ENCODE measurements at regions not wholly inside any gene's neighbourhood (a gene's known extent, or its start where the extent isn't known, plus 50 kb on each side); places are given as distances from the start of the nearest gene placed in this dataset.

DNA sequence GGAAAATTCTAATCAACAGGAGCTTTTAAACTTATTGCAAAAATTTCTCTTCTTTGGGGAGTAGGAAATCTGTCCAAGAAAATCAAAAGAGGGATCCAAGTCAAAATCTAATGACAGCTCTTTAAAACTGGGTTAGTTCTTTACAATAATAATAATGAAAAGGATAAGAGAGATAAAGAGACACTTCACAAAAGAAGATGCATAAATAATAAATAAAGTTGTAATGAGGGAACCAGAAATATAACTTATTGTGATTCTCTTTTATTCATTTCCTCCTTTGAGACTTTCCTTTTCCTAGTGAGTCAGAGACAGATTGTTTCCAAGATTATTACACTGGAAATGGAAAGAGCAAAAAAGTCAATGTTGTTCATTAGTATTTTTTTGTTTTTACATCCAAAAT lies 1029.3 kb downstream of the PCDH17 start:
- Histone ChIP-seq H3K9me3 (no peaks in the 10 kb centered on the region), H3K27ac (no peak overlapping the region), H3K4me3 (no peak overlapping the region), H3K27me3 (no peaks in the 10 kb centered on the region), H3K4me1 (ENCODE audit: insufficient read depth) (no peaks in the 10 kb centered on the region), H3K36me3 (no peaks in the 10 kb centered on the region)
- intact Hi-C loops (cut with DNase I): no loop called here
- no peak for DNase-seq
- TF ChIP-seq, protein P1, sequence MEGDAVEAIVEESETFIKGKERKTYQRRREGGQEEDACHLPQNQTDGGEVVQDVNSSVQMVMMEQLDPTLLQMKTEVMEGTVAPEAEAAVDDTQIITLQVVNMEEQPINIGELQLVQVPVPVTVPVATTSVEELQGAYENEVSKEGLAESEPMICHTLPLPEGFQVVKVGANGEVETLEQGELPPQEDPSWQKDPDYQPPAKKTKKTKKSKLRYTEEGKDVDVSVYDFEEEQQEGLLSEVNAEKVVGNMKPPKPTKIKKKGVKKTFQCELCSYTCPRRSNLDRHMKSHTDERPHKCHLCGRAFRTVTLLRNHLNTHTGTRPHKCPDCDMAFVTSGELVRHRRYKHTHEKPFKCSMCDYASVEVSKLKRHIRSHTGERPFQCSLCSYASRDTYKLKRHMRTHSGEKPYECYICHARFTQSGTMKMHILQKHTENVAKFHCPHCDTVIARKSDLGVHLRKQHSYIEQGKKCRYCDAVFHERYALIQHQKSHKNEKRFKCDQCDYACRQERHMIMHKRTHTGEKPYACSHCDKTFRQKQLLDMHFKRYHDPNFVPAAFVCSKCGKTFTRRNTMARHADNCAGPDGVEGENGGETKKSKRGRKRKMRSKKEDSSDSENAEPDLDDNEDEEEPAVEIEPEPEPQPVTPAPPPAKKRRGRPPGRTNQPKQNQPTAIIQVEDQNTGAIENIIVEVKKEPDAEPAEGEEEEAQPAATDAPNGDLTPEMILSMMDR (IDR thresholded peaks at IDR 0.05): no peak

DNA sequence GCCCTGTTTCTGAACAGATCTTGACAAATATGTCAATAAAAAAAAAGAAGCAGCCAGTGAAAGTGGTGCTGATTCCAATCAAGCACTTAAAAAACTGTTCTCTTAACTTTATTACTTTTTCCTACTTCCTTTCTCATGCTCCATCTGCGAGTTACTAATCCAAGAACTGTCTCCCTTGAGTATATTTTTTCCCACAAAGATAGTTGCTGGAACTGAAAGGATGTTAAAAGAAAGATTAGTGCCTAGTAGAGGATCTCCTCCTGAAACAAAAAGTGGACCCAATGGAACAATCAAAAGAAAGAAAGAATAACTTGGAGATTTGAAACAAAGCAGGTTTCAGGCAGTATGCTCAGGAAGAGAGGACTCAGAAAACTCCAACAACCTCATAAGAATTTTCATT lies 1034.8 kb downstream of the PCDH17 start:
- Histone ChIP-seq H3K36me3 (no peaks in the 10 kb centered on the region), H3K27ac (no peak overlapping the region), H3K4me1 (ENCODE audit: insufficient read depth) (no peaks in the 10 kb centered on the region), H3K4me3 (no peak overlapping the region), H3K9me3 (no peaks in the 10 kb centered on the region), H3K27me3 (no peaks in the 10 kb centered on the region)
- no peak for DNase-seq
- TF ChIP-seq, protein P1 (IDR thresholded peaks at IDR 0.05): no peak
- TF ChIP-seq EP300 (IDR thresholded peaks at IDR 0.05) (no peak), POLR2A (IDR thresholded peaks at IDR 0.05) (no peak)
- intact Hi-C loops (cut with DNase I): no loop called here
- 27 to 40% (median 36%) methylated on average over 1 of the region's 1 CpG for WGBS, 3 donors

DNA sequence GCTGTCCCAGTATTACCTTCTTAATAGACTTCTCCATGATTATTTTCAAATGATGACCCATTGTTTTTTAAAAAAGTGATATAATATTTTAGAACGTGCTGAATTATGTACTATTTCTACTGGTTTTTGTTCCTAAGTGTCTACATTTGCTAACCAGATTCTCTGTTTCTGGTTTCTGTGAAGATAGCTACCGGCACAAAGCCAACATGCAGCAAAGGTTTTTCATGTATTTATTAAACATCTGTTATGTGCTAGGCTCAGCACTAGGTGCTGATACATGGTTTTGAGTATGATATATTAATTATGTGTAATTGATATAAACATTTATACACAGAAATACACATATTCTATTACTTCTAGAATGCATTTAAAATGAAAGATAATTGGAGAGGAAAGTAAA lies 1035.6 kb downstream of the PCDH17 start:
- WGBS, 3 donors: 25 to 64% (median 36%) methylated on average over 2 of the region's 2 CpGs
- Histone ChIP-seq H3K27ac (no peak overlapping the region), H3K27me3 (no peaks in the 10 kb centered on the region), H3K4me1 (ENCODE audit: insufficient read depth) (no peaks in the 10 kb centered on the region), H3K9me3 (no peaks in the 10 kb centered on the region), H3K4me3 (no peak overlapping the region), H3K36me3 (no peaks in the 10 kb centered on the region)
- intact Hi-C loops (cut with DNase I): no loop called here
- no peak for TF ChIP-seq POLR2A (IDR thresholded peaks at IDR 0.05)
- TF ChIP-seq EP300 (IDR thresholded peaks at IDR 0.05): no peak
- TF ChIP-seq, protein P1 (IDR thresholded peaks at IDR 0.05): no peak
- DNase-seq: no peak

DNA sequence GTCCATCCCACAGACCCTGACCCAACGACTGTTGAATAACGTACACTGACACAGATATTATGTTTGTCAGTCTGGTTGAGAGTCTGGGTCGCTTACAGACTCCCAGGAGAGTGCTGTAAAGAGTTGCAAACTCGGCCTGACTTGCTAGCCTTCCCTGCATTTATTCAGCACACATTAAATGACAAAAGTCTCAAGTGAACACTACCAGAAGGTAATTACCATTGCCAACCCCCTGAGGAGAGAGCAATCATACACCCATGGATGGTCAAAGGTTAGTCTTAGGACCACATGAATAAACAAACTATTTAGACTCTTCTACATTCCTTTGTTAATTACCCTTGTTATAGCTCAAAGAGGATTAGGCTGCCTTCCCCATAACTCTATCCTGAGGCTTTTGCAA lies 1048.6 kb downstream of the PCDH17 start:
- H3K4me3 ChIP-seq: no peak overlapping the region
- TF ChIP-seq POLR2A (IDR thresholded peaks at IDR 0.05): no peak
- TF ChIP-seq, protein P1 (IDR thresholded peaks at IDR 0.05): no peak
- no peak for TF ChIP-seq EP300 (IDR thresholded peaks at IDR 0.05)
- H3K27me3 ChIP-seq: no peaks in the 10 kb centered on the region
- 36 to 42% (median 38%) methylated on average over 4 of the region's 4 CpGs for WGBS, 3 donors
- H3K36me3 ChIP-seq: no peaks in the 10 kb centered on the region
- intact Hi-C loops (cut with DNase I): no loop called here
- no peaks in the 10 kb centered on the region for H3K9me3 ChIP-seq
- no peaks in the 10 kb centered on the region for H3K4me1 ChIP-seq (ENCODE audit: insufficient read depth)
- no peak for DNase-seq
- no peak overlapping the region for H3K27ac ChIP-seq

DNA sequence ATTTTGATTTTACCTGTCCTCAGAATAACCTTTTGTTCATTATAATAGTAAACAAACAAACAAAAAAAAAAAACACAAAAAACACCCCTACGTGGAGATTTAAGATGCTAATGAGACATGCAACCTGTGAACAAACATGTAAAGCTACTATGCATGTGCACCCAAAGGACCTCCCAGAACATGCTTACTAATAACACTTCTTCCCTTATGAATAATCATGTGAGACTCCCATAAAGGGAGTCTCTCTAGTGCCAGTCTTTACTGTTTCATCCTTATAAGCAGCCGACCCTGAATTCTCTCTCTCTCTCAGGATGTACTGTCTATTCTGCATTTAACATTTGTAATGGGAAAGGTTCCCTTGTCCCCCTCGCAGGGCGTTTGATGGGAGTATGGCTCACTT lies 1051.1 kb downstream of the PCDH17 start:
- Histone ChIP-seq H3K27ac (no peak overlapping the region), H3K9me3 (no peaks in the 10 kb centered on the region), H3K36me3 (no peaks in the 10 kb centered on the region), H3K4me3 (no peak overlapping the region), H3K4me1 (ENCODE audit: insufficient read depth) (no peaks in the 10 kb centered on the region), H3K27me3 (no peaks in the 10 kb centered on the region)
- intact Hi-C loops (cut with DNase I): loop anchor here in 1 of 4 donors (2.0 kb wide), 1 partner anchor 18 kb away; no protein-coding TSS in a partner anchor
- 86 to 89% (median 88%) methylated on average over 4 of the region's 4 CpGs for WGBS, 3 donors
- DNase-seq: no peak
- TF ChIP-seq, protein P1 (IDR thresholded peaks at IDR 0.05): no peak
- no peak for TF ChIP-seq EP300 (IDR thresholded peaks at IDR 0.05)
- no peak for TF ChIP-seq POLR2A (IDR thresholded peaks at IDR 0.05)
